Activated CD8-positive, alpha-beta T cell treated with anti-CD3 and anti-CD28 coated beads for 36 hours (primary cell): ENCODE measurements at regions not wholly inside any gene's neighbourhood (a gene's known extent, or its start where the extent isn't known, plus 50 kb on each side); places are given as distances from the start of the nearest gene placed in this dataset.

Experiments used
- ATAC-seq: fragments of 200-7000 bp; cut with Tn5 transposase; one replicate; pipeline ENCODE4 v1.10.0; 2021; ENCODE audit warnings: mild to moderate bottlenecking, moderate library complexity
- CTCF ChIA-PET: fragments of 350-600 bp; sonication (Branson Sonifier 250); formaldehyde crosslinking; loops from one replicate; lab custom pipeline; 2021; ENCODE audit warnings: antibody characterized with exemption; lab: Charles Lee
- POLR2A ChIA-PET: fragments of 350-600 bp; sonication (Branson Sonifier 250); formaldehyde crosslinking; loops from one replicate; lab custom pipeline; 2021; ENCODE audit warnings: antibody characterized with exemption; lab: Charles Lee
- DNase-seq: peaks from one replicate; pipeline ENCODE4 v3.0.0-alpha.2; 2020
- H3K27ac Mint-ChIP-seq: one replicate; pipeline ENCODE4 v1.8.0; 2021; ENCODE audit warnings: mild to moderate bottlenecking, mixed read lengths
- H3K27me3 Mint-ChIP-seq: one replicate; pipeline ENCODE4 v1.8.0; 2021; ENCODE audit warnings: mixed read lengths
- H3K36me3 Mint-ChIP-seq: one replicate; pipeline ENCODE4 v1.8.0; 2021; ENCODE audit warnings: low read depth, mixed read lengths
- H3K4me1 Mint-ChIP-seq: one replicate; pipeline ENCODE4 v1.8.0; 2021; ENCODE audit warnings: low read depth, mixed read lengths
- H3K4me3 Mint-ChIP-seq: one replicate; pipeline ENCODE4 v1.8.0; 2021; ENCODE audit warnings: mild to moderate bottlenecking, moderate library complexity, mixed read lengths
- H3K9me3 Mint-ChIP-seq: one replicate; pipeline ENCODE4 v1.8.0; 2021; ENCODE audit warnings: mixed read lengths
- intact Hi-C: fragments of 100-400 bp; cut with micrococcal nuclease; formaldehyde crosslinking; loops from one replicate; pipeline ENCODE4 v1.10.0; 2022
- TF ChIP-seq, protein P1 (sequence below): fragments of 200-600 bp; IDR thresholded peaks from one replicate; pipeline ENCODE4 v1.8.0; 2022; ENCODE audit warnings: antibody characterized with exemption, mild to moderate bottlenecking

- no peak for ATAC-seq
Observed at GRCh38 chr9:86471171-86471815, 117.1 kb upstream of the TUT7 start.

GRCh38 chr9:86470326-86470725 is 116.1 kb upstream of the TUT7 start:
- no peak overlapping the region for H3K27ac Mint-ChIP-seq
- POLR2A ChIA-PET, result no interaction called here

More at GRCh38 chr9:86471171-86471815, 117.1 kb upstream of the TUT7 start:
- ChIA-PET CTCF (interaction anchor here (0.7 kb wide), 1 partner anchor 17 kb away, joined by 3 read pairs; no protein-coding TSS in a partner anchor), POLR2A (no interaction called here)
- H3K36me3 Mint-ChIP-seq, result no peaks in the 10 kb centered on the region
- H3K9me3 Mint-ChIP-seq, result no peaks in the 10 kb centered on the region
- TF ChIP-seq, protein P1, sequence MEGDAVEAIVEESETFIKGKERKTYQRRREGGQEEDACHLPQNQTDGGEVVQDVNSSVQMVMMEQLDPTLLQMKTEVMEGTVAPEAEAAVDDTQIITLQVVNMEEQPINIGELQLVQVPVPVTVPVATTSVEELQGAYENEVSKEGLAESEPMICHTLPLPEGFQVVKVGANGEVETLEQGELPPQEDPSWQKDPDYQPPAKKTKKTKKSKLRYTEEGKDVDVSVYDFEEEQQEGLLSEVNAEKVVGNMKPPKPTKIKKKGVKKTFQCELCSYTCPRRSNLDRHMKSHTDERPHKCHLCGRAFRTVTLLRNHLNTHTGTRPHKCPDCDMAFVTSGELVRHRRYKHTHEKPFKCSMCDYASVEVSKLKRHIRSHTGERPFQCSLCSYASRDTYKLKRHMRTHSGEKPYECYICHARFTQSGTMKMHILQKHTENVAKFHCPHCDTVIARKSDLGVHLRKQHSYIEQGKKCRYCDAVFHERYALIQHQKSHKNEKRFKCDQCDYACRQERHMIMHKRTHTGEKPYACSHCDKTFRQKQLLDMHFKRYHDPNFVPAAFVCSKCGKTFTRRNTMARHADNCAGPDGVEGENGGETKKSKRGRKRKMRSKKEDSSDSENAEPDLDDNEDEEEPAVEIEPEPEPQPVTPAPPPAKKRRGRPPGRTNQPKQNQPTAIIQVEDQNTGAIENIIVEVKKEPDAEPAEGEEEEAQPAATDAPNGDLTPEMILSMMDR, result no peak
- no peak overlapping the region for H3K4me3 Mint-ChIP-seq
- peaks cover 16% of the 10 kb centered on the region for H3K27me3 Mint-ChIP-seq
- no peaks in the 10 kb centered on the region for H3K4me1 Mint-ChIP-seq
- no peak overlapping the region for H3K27ac Mint-ChIP-seq
- no peak for DNase-seq
- intact Hi-C loops, result no loop called here

DNA sequence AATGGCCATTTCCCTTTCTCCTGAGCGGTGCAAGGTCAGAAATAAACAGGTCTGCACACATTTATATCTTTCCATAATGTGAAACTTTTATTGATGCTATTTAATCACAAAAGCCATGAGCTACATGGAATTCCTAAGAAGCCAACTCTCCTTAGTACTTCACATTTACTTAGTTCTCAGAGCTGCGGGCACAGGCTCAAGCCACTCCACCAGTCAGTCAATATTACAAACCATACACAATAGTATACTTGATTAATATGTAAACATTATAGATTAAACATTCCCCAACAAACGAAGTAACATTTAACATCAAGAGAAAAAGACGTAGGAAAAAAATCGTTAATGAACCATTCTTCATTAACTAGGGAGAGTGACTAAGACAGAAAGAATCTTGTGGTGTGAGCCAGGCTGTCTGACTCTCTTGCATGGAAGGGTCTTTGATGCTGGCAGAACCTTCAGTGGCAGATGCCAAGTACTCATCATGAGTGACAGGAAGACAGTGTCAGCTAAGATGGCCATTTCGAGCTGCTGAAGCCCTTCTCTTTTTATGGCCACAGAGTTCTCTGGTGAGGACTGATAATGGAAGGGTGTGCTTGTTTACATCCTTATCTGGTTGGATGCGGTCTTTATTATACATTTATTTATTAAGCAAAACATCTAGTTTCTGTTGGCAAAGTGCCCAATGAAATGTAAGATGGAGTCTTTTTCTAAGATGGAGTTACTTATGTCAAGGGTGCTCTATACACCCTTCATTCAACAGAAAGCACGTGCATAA is 115.5 kb upstream of the TUT7 start:
- CTCF ChIA-PET, result no interaction called here
- no peak overlapping the region for H3K27ac Mint-ChIP-seq
- H3K36me3 Mint-ChIP-seq, result no peaks in the 10 kb centered on the region
- intact Hi-C loops, result no loop called here
- no peak overlapping the region for H3K4me3 Mint-ChIP-seq
- DNase-seq (no peak), ATAC-seq (no peak)
- H3K27me3 Mint-ChIP-seq, result peaks cover 16% of the 10 kb centered on the region
- no peaks in the 10 kb centered on the region for H3K4me1 Mint-ChIP-seq
- POLR2A ChIA-PET, result no interaction called here
- TF ChIP-seq, protein P1, result no peak
- H3K9me3 Mint-ChIP-seq, result no peaks in the 10 kb centered on the region

More at GRCh38 chr9:86470326-86470725, 116.1 kb upstream of the TUT7 start:
- no peaks in the 10 kb centered on the region for H3K9me3 Mint-ChIP-seq
- H3K27me3 Mint-ChIP-seq, result peaks cover 16% of the 10 kb centered on the region
- CTCF ChIA-PET, result no interaction called here
- H3K4me1 Mint-ChIP-seq, result no peaks in the 10 kb centered on the region
- ATAC-seq, result no peak
- TF ChIP-seq, protein P1, result no peak
- DNase-seq, result no peak
- no peak overlapping the region for H3K4me3 Mint-ChIP-seq
- H3K36me3 Mint-ChIP-seq, result no peaks in the 10 kb centered on the region
- intact Hi-C loops, result no loop called here

GRCh38 chr9:86464242-86464641 is 110.0 kb upstream of the TUT7 start:
- CTCF ChIA-PET, result no interaction called here
- peaks cover 9% of the 10 kb centered on the region for H3K27me3 Mint-ChIP-seq
- H3K9me3 Mint-ChIP-seq, result no peaks in the 10 kb centered on the region
- TF ChIP-seq, protein P1, result no peak
- no peak overlapping the region for H3K27ac Mint-ChIP-seq
- ATAC-seq, result no peak
- intact Hi-C loops, result no loop called here
- no peaks in the 10 kb centered on the region for H3K4me1 Mint-ChIP-seq
- no peak for DNase-seq
- H3K36me3 Mint-ChIP-seq, result no peaks in the 10 kb centered on the region
- POLR2A ChIA-PET, result no interaction called here
- no peak overlapping the region for H3K4me3 Mint-ChIP-seq
